Ascending aorta (tissue), 2 donors: ENCODE measurements at regions not wholly inside any gene's neighbourhood (a gene's known extent, or its start where the extent isn't known, plus 50 kb on each side); places are given as distances from the start of the nearest gene placed in this dataset.

Experiments used
- DNase-seq, 2 donors: peaks; one replicate each; pipeline ENCODE4 v3.0.0-alpha.2; 2019; ENCODE audit warnings: low spot score in 2 of 2
- H3K27ac ChIP-seq, 2 donors: fragments of 200-600 bp; sonication (generic); one replicate each; pipeline ENCODE4 v1.5.1; 2016 to 2017; ENCODE audit warnings: mild to moderate bottlenecking in 1 of 2
- H3K27me3 ChIP-seq: fragments of 200-600 bp; sonication (generic); one replicate; pipeline ENCODE4 v1.5.1; 2017
- H3K36me3 ChIP-seq, 2 donors: fragments of 200-600 bp; sonication (generic); one replicate each; pipeline ENCODE4 v1.5.1; 2016
- H3K4me1 ChIP-seq, 2 donors: fragments of 200-600 bp; sonication (generic); one replicate each; pipeline ENCODE4 v1.5.1; 2016 to 2017; ENCODE audit warnings: mild to moderate bottlenecking in 1 of 2
- H3K4me3 ChIP-seq, 2 donors: fragments of 200-600 bp; sonication (generic); one replicate each; pipeline ENCODE4 v1.5.1; 2016 to 2017; ENCODE audit warnings: mild to moderate bottlenecking in 1 of 2
- H3K9me3 ChIP-seq, 2 donors: fragments of 200-600 bp; sonication (generic); one replicate each; pipeline ENCODE4 v1.5.1; 2016
- CTCF ChIP-seq, 3 experiments: fragments of 200-600 bp in 2 of 3; fragments of 450-650 bp in 1 of 3; sonication (generic) in 2 of 3; IDR thresholded peaks; one replicate each; pipeline ENCODE4 v1.5.1; 2016 to 2019; ENCODE audit warnings: antibody characterized with exemption in 3 of 3, mild to moderate bottlenecking in 1 of 3, moderate library complexity in 1 of 3
- intact Hi-C: fragments of 100-400 bp; cut with DNase I; formaldehyde crosslinking; loops from one replicate; pipeline ENCODE4 v1.15.1; 2023

GRCh38 chr4:182193311-182193710 lies 49.9 kb upstream of the TENM3 start:
- no peaks in the 10 kb centered on the region for H3K4me1 ChIP-seq
- no peak overlapping the region for H3K27ac ChIP-seq
- H3K27me3 ChIP-seq: no peaks in the 10 kb centered on the region
- intact Hi-C loops: no loop called here
- no peak overlapping the region for H3K4me3 ChIP-seq
- no peaks in the 10 kb centered on the region for H3K9me3 ChIP-seq
- no peak for TF ChIP-seq CTCF (IDR thresholded peaks at IDR 0.05)
- H3K36me3 ChIP-seq: no peaks in the 10 kb centered on the region
- no peak for DNase-seq
